ENCODE measurements at regions not wholly inside any gene's neighbourhood (a gene's known extent, or its start where the extent isn't known, plus 50 kb on each side); places are given as distances from the start of the nearest gene placed in this dataset.
"Not testable (repeated sequence)": the region's sequence is repeated elsewhere in the genome, so short reads cannot be mapped to it uniquely, and the experiment has no call there.

- DNase-seq = no peak
These were observed 177.2 kb downstream of the POLR2M start for GRCh38 chr15:57883701-57884100.

GRCh38 chr15:57884936-57885335 is 178.4 kb downstream of the POLR2M start:
- no peak for DNase-seq

GRCh38 chr15:57885435-57885834 is 178.9 kb downstream of the POLR2M start:
- no peak for DNase-seq

- DNase-seq = no peak
These were observed 177.7 kb downstream of the ALDH1A2 start for GRCh38 chr15:57887825-57888224.

GRCh38 chr15:57890351-57890750 is 175.2 kb downstream of the ALDH1A2 start:
- DNase-seq = no peak

- DNase-seq = no peak
These were observed 174.6 kb downstream of the ALDH1A2 start for GRCh38 chr15:57890878-57891277.

- DNase-seq = no peak
These were observed 173.3 kb downstream of the ALDH1A2 start for GRCh38 chr15:57892181-57892580.

GRCh38 chr15:57893040-57893439 is 172.5 kb downstream of the ALDH1A2 start:
- DNase-seq = no peak

- DNase-seq = no peak
These were observed 170.2 kb downstream of the ALDH1A2 start for GRCh38 chr15:57895291-57895690.

GRCh38 chr15:57896114-57896513 is 169.4 kb downstream of the ALDH1A2 start:
- no peak for DNase-seq

GRCh38 chr15:57896899-57897298 is 168.6 kb downstream of the ALDH1A2 start:
- not testable (repeated sequence) for DNase-seq

GRCh38 chr15:57897870-57898269 is 167.6 kb downstream of the ALDH1A2 start:
- no peak for DNase-seq

GRCh38 chr15:57902155-57902554 is 163.4 kb downstream of the ALDH1A2 start:
- DNase-seq = no peak
